ENCODE measurements at regions not wholly inside any gene's neighbourhood (a gene's known extent, or its start where the extent isn't known, plus 50 kb on each side); places are given as distances from the start of the nearest gene placed in this dataset.
"Not testable (repeated sequence)": the region's sequence is repeated elsewhere in the genome, so short reads cannot be mapped to it uniquely, and the experiment has no call there.

DNA sequence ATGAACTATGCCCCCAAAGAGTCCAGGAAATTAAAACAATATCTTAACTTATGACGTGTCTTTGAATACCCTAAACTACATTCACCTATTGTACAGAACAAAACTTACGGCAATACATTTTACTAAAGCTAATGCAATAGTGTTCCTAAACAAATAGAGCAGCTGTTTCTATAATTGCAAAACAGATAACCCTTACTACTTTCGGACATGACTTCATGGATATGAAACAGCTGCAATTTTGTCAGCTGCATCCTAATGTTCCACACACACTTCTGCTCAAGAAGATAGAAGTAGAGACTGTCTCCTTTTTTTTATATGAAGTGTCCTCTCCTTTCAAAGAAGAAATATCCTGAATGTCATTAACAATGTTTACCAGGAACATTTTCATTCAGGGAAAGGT lies 174.9 kb downstream of the ACTRT1 start:
- no peak overlapping the region for H3K4me3 ChIP-seq (ENCODE audit: low read length)
- TF ChIP-seq CTCF (IDR thresholded peaks at IDR 0.05; ENCODE audit: insufficient read depth, low read depth, low read length, missing control alignments): no peak
- DNase-seq (ENCODE audit: low read depth): no peak

- H3K4me3 ChIP-seq (ENCODE audit: low read length): no peak overlapping the region
- no peak for TF ChIP-seq CTCF (IDR thresholded peaks at IDR 0.05; ENCODE audit: insufficient read depth, low read depth, low read length, missing control alignments)
- no peak for DNase-seq (ENCODE audit: low read depth)
Observed at GRCh38 chrX:127873637-127874036, 178.6 kb downstream of the ACTRT1 start.

- not testable (repeated sequence) for DNase-seq (ENCODE audit: low read depth); H3K4me3 ChIP-seq (ENCODE audit: low read length)
Observed at GRCh38 chrX:127866857-127867256, 185.3 kb downstream of the ACTRT1 start.

DNA sequence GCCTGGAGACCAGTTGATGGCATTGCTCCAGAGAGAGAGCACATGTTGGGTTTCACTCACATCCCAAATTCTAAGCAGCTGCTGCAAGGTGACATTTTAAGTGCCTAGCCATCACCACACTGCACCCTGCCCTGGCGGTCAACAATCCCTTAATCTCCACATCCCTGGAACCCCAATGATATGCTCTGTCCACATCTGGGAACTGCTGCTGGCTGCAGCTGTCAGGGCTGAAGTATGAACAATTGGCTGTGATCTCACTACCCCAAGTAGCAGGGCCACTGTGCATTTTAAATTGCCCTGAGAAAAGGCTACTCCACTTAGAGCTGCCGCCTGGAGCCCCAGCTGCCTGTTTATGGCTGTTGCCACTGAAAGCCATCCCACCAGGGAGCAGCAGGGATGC lies 190.6 kb downstream of the ACTRT1 start:
- DNase-seq (ENCODE audit: low read depth): no peak
- TF ChIP-seq CTCF (IDR thresholded peaks at IDR 0.05; ENCODE audit: insufficient read depth, low read depth, low read length, missing control alignments): no peak
- no peak overlapping the region for H3K4me3 ChIP-seq (ENCODE audit: low read length)

All from epithelial cell of esophagus (primary cell).